Kidney (tissue), 13 donors: ENCODE measurements at regions not wholly inside any gene's neighbourhood (a gene's known extent, or its start where the extent isn't known, plus 50 kb on each side); places are given as distances from the start of the nearest gene placed in this dataset.

Source experiments
- DNase-seq, 5 donors: peaks; one replicate each; pipeline ENCODE4 v3.0.0-alpha.2; 2013 to 2020
- FAIRE-seq: peaks from 2 replicates; lab custom pipeline; 2012; peaks lifted over from hg19 to GRCh38; lab: Jason Lieb, UNC
- H3K27ac ChIP-seq, 2 donors: one replicate each; pipeline ENCODE4 v1.7.0; 2013; ENCODE audit warnings: low read depth in 2 of 2, low read length in 2 of 2, inconsistent platforms in 1 of 2
- H3K27me3 ChIP-seq: one replicate; pipeline ENCODE4 v1.7.1; 2013; ENCODE audit warnings: low read length, inconsistent platforms; ENCODE audit not compliant: control insufficient read depth, insufficient read depth
- H3K36me3 ChIP-seq, 3 donors: one replicate each; pipeline versions ENCODE4 v1.7.0 to v1.7.1; 2013; ENCODE audit warnings: low read length in 3 of 3, control low read depth in 1 of 3, inconsistent platforms in 1 of 3; ENCODE audit not compliant: insufficient read depth in 3 of 3, control insufficient read depth in 2 of 3
- H3K4me1 ChIP-seq, 3 donors: one replicate each; pipeline versions ENCODE4 v1.7.0 to v1.7.1; 2013; ENCODE audit warnings: low read length in 3 of 3, inconsistent platforms in 1 of 3, low read depth in 1 of 3; ENCODE audit not compliant: control insufficient read depth in 2 of 3, insufficient read depth in 2 of 3
- H3K4me3 ChIP-seq, 3 donors: one replicate each; pipeline versions ENCODE4 v1.7.0 to v1.8.1; 2013; ENCODE audit warnings: low read length in 3 of 3, control low read depth in 1 of 3, inconsistent platforms in 1 of 3
- H3K9ac ChIP-seq, 3 donors: one replicate each; pipeline versions ENCODE4 v1.7.0 to v1.7.1; 2013; ENCODE audit warnings: low read length in 3 of 3, control low read depth in 1 of 3, inconsistent platforms in 1 of 3
- H3K9me3 ChIP-seq, 3 donors: one replicate each; pipeline versions ENCODE4 v1.7.0 to v1.7.1; 2013; ENCODE audit warnings: low read length in 3 of 3, control low read depth in 1 of 3, inconsistent platforms in 1 of 3; ENCODE audit not compliant: control insufficient read depth in 2 of 3, insufficient read depth in 1 of 3
- CTCF ChIP-seq: IDR thresholded peaks from 3 replicates; pipeline ENCODE4 v1.5.1; 2012; ENCODE audit warnings: mild to moderate bottlenecking, moderate library complexity, borderline replicate concordance; ENCODE audit not compliant: insufficient read depth; ENCODE audit errors: extremely low read depth
- intact Hi-C: fragments of 100-400 bp; cut with DNase I; formaldehyde crosslinking; loops from one replicate; pipeline ENCODE4 v1.11.1; 2022
- donor health status: control.
- donor health status: control.
- donor health status: control.
- donor health status: control.
- donor health status: control.
- donor health status: DM: yes; HTN: yes; CAD: no.
- donor health status: Normal renal cell carcinoma (clear cell type).

- TF ChIP-seq CTCF: no peak
- Histone ChIP-seq H3K9me3 (no peaks in the 10 kb centered on the region), H3K4me3 (no peak overlapping the region), H3K9ac (no peak overlapping the region), H3K36me3 (no peaks in the 10 kb centered on the region), H3K4me1 (no peaks in the 10 kb centered on the region), H3K27ac (no peak overlapping the region), H3K27me3 (no peaks in the 10 kb centered on the region)
- intact Hi-C loops: no loop called here
- DNase-seq: no peak
- no peak for FAIRE-seq
Measured at GRCh38 chr2:59653164-59653563, 900.3 kb downstream of the BCL11A start.

- FAIRE-seq: no peak
- no peaks in the 10 kb centered on the region for H3K4me1 ChIP-seq
- H3K9me3 ChIP-seq: no peaks in the 10 kb centered on the region
- no peak overlapping the region for H3K4me3 ChIP-seq
- DNase-seq: no peak
- H3K36me3 ChIP-seq: no peaks in the 10 kb centered on the region
- H3K9ac ChIP-seq: no peak overlapping the region
- H3K27ac ChIP-seq: no peak overlapping the region
- intact Hi-C loops: no loop called here
- no peaks in the 10 kb centered on the region for H3K27me3 ChIP-seq
- no peak for TF ChIP-seq CTCF
Measured at GRCh38 chr2:59630789-59631188, 922.7 kb downstream of the BCL11A start.

- no peak for DNase-seq
Measured at GRCh38 chr2:59627599-59627998, 925.9 kb downstream of the BCL11A start.

More at GRCh38 chr2:59627599-59627998, 925.9 kb downstream of the BCL11A start:
- no peaks in the 10 kb centered on the region for H3K9me3 ChIP-seq
- intact Hi-C loops: no loop called here
- H3K4me3 ChIP-seq: no peak overlapping the region
- H3K4me1 ChIP-seq: no peaks in the 10 kb centered on the region
- H3K9ac ChIP-seq: no peak overlapping the region
- no peak for TF ChIP-seq CTCF
- no peak overlapping the region for H3K27ac ChIP-seq
- H3K27me3 ChIP-seq: no peaks in the 10 kb centered on the region
- no peak for FAIRE-seq
- no peaks in the 10 kb centered on the region for H3K36me3 ChIP-seq
